ENCODE measurements at regions not wholly inside any gene's neighbourhood (a gene's known extent, or its start where the extent isn't known, plus 50 kb on each side); places are given as distances from the start of the nearest gene placed in this dataset.

DNA sequence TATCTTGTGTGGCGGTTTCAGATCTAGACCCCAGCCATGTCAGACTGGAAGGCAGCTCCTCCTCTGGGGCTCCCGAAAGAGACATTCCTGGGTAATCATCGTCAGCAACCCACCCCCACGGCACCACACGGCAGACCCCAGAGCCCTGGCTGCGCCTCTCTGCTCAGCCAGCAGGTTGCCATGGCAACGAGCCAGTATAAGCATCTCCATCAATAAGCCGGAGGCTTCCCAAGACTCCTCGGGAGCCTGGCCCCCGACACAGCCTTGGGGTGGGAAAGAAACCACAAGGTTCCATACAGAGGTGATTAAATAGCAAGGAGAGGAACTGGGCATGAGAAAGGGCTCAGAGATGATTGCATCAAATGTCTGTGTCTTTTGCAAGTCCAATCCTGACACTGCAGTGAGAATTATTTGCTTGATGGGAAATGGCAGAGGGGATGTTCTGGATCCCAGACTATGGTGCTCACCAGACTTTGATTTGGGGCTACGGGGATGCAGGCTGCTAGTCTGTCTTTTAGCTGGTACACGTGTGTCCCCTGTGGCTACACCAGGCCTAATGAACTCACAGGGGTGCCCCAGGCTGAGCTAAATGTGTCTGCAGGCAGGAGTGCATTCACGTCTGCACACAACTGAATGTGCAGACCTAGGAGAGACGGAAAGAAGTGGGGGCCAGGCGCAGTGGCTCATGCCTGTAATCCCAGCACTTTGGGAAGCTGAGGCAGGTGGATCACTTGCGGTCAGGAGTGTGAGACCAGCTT, 320.5 kb upstream of the TNRC6C start:
- H3K36me3 ChIP-seq (ENCODE audit: control insufficient read depth, insufficient read depth, low read length) = no peaks in the 10 kb centered on the region

DNA sequence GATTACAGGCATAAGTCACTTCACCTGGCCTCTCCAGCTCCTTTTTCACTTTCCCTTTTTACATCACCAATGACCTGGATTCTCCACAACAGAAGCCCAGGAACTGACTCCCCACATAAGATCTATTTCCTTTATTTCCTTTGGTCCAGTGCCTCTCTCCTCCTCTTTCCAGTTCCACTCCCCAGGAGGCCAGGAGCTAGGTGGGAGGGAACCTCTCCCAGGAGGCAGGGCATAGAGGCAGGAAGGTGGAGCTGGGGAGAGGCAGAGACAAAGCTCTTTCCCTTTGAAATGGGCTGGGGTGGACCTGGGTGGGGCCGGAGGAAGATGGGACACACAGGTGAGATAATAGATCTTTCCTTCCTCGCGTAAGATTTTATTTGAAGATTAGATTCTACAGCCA, 318.3 kb upstream of the TNRC6C start:
- H3K4me3 ChIP-seq (replicated peaks; ENCODE audit: low read depth, low read length) = no peak overlapping the region
- H3K27me3 ChIP-seq (replicated peaks; ENCODE audit: control insufficient read depth, insufficient read depth, low read length) = peaks cover 1% of the 10 kb centered on the region
- DNase-seq (ENCODE audit: extremely low read depth, insufficient read length) = no peak
- TF ChIP-seq, protein P1, sequence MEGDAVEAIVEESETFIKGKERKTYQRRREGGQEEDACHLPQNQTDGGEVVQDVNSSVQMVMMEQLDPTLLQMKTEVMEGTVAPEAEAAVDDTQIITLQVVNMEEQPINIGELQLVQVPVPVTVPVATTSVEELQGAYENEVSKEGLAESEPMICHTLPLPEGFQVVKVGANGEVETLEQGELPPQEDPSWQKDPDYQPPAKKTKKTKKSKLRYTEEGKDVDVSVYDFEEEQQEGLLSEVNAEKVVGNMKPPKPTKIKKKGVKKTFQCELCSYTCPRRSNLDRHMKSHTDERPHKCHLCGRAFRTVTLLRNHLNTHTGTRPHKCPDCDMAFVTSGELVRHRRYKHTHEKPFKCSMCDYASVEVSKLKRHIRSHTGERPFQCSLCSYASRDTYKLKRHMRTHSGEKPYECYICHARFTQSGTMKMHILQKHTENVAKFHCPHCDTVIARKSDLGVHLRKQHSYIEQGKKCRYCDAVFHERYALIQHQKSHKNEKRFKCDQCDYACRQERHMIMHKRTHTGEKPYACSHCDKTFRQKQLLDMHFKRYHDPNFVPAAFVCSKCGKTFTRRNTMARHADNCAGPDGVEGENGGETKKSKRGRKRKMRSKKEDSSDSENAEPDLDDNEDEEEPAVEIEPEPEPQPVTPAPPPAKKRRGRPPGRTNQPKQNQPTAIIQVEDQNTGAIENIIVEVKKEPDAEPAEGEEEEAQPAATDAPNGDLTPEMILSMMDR (IDR thresholded peaks at IDR 0.05; ENCODE audit: insufficient read depth, low read length, poor library complexity, severe bottlenecking) = no peak
- H3K36me3 ChIP-seq (ENCODE audit: control insufficient read depth, insufficient read depth, low read length) = no peaks in the 10 kb centered on the region

More for the DNA sequence above, 320.5 kb upstream of the TNRC6C start:
- no peak for DNase-seq (ENCODE audit: extremely low read depth, insufficient read length)
- H3K27me3 ChIP-seq (replicated peaks; ENCODE audit: control insufficient read depth, insufficient read depth, low read length) = peaks cover 1% of the 10 kb centered on the region; the same call in 1 of the 2 replicates
- TF ChIP-seq, protein P1 (IDR thresholded peaks at IDR 0.05; ENCODE audit: insufficient read depth, low read length, poor library complexity, severe bottlenecking) = no peak
- H3K4me3 ChIP-seq (replicated peaks; ENCODE audit: low read depth, low read length) = no peak overlapping the region

DNA sequence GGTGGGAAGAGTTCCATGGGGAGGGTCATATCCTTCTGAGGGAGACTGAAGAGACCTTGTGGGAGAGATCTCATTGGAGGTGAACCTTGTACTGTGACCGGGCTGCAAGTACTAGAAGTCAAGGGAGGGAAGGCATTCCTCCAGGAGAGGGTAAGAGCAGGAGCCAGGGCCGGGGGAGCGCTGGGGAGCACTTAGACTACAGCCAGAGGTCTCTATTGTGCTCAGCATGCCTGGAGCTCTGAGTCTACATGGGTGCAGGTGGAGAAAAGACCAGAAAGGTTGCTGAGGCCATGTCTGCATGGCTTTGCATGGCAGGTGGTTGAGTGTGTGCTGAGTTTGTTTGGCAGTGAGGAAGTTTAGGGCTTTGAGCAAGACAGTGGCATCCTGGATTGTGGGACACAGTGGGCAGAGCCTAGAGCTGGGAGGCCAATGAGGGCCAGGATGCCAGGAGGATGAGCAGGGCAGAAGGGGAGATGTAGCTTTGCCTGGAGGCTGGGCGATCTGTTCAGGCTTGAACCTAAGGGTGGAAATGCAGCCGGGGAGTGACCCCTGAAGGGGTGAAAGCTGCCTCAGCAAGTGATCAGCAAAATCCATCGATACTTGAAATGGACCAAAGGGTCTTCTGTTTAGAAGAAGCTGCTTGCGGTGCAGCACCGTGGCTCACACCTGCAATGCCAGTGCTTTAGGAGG, 317.4 kb upstream of the TNRC6C start:
- Histone ChIP-seq H3K4me3 (replicated peaks; ENCODE audit: low read depth, low read length) (no peak overlapping the region), H3K36me3 (ENCODE audit: control insufficient read depth, insufficient read depth, low read length) (no peaks in the 10 kb centered on the region), H3K27me3 (replicated peaks; ENCODE audit: control insufficient read depth, insufficient read depth, low read length) (peaks cover 1% of the 10 kb centered on the region)
- DNase-seq (ENCODE audit: extremely low read depth, insufficient read length) = no peak
- TF ChIP-seq, protein P1 (IDR thresholded peaks at IDR 0.05; ENCODE audit: insufficient read depth, low read length, poor library complexity, severe bottlenecking) = no peak

DNA sequence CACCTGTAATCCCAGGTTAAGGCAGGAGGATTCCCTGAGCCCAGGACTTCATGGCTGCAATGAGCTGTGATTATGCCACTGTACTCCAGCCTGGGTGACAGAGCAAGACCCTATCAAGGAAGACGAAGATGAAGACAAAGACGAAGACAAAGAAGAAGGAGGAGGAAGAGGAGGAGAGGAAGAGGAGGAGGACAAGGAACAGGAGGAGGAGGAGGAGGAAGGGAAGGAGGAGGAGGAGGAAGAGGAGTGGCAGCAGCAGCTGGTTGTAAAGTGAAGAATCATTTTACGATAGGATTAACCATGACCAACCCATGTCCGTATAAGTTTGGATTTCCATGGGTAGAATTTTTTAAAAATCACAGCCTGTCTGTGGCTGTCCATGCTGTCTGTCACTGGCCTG, 316.8 kb upstream of the TNRC6C start:
- TF ChIP-seq, protein P1 (IDR thresholded peaks at IDR 0.05; ENCODE audit: insufficient read depth, low read length, poor library complexity, severe bottlenecking) = no peak
- H3K36me3 ChIP-seq (ENCODE audit: control insufficient read depth, insufficient read depth, low read length) = no peaks in the 10 kb centered on the region
- no peak overlapping the region for H3K4me3 ChIP-seq (replicated peaks; ENCODE audit: low read depth, low read length)
- H3K27me3 ChIP-seq (replicated peaks; ENCODE audit: control insufficient read depth, insufficient read depth, low read length) = peaks cover 1% of the 10 kb centered on the region
- DNase-seq (ENCODE audit: extremely low read depth, insufficient read length) = no peak

DNA sequence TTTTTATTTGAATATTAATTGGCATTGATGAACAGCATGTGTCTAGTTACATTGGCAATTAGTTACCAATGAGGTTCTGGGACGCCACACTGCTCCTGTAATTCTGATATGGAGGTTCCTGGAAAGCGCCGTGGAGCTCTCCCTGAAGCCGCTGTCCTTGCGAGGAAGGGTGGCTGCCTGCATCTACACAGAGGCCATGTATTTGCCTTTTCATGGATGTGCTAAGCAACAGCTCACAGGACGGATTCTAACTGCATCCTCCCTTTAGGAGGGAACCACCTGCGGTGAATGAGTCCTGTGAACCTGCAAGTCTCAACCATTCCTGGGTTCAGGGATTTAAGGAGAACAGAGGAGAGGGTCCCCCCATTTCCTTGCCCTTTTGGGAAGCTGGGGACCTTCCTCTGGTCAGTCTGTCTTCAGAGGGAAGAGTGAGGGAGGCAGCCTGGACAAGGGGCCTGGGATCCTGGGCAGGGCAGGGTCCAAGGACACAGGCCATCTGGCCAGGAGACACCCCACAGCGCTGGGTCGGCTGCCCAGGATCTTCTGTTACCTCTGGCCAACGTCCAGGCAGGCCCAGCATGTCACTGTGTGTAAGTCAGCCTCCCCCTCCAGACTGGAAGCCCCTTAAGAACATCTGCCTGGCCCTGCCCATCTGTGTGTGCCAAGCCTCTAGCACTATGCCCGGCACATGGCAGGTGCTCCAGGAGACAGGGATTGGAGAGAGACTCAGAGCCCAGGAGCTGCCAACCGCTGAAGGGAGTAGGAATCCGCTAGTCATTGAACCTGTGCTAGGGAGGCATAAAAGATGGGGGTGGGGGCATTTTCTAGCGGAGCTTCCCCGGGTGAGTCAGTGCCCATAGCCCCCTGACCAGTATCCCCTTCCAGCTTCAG, 314.1 kb upstream of the TNRC6C start:
- DNase-seq (ENCODE audit: extremely low read depth, insufficient read length) = no peak
- H3K27me3 ChIP-seq (replicated peaks; ENCODE audit: control insufficient read depth, insufficient read depth, low read length) = no peaks in the 10 kb centered on the region; the same call in none of the 2 replicates
- TF ChIP-seq, protein P1 (IDR thresholded peaks at IDR 0.05; ENCODE audit: insufficient read depth, low read length, poor library complexity, severe bottlenecking) = no peak
- H3K36me3 ChIP-seq (ENCODE audit: control insufficient read depth, insufficient read depth, low read length) = no peaks in the 10 kb centered on the region
- no peak overlapping the region for H3K4me3 ChIP-seq (replicated peaks; ENCODE audit: low read depth, low read length)

All from GM06990 (cell line).